ENCODE measurements at regions not wholly inside any gene's neighbourhood (a gene's known extent, or its start where the extent isn't known, plus 50 kb on each side); places are given as distances from the start of the nearest gene placed in this dataset.

DNA sequence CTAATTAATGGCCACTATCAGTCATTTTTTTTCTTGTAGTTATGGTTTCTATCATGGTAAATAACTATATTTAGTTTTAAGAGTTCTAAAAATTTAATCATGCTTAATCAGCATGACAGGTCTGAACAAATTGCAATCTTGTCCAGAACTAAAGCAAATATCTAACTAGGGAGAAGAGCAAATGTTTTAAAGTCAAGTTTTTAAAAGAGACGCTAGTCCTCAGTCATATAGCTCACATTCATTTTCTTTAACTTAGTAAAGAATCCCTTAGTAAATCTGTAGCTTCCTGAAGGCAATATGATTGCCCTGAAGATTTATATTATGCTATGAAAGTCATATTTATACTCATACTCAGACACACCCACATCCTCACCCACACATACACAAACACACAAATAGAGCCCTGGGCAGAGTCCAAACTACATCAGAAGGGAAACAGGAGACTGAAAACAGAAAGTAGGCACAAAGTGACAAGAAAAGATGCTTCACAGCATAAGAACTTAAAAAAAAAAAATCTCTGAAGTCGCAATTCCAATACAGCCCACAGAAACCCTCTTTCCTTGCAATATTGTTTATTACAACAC, 1149.1 kb downstream of the SI start:
- WGBS: 56% methylated on average over 2 of the region's 2 CpGs
- Histone ChIP-seq H3K27ac (replicated peaks in 1 of 4) (no peak overlapping the region), H3K4me3 (no peak overlapping the region), H3K36me3 (no peaks in the 10 kb centered on the region), H3K9me3 (no peaks in the 10 kb centered on the region), H3K27me3 (no peaks in the 10 kb centered on the region), H3K4me1 (no peaks in the 10 kb centered on the region)
- DNase-seq (ENCODE audit: extremely low spot score): no peak
- TF ChIP-seq EP300 (IDR thresholded peaks at IDR 0.05) (no peak), POLR2A (IDR thresholded peaks at IDR 0.05; ENCODE audit: low read depth) (no peak), POLR2AphosphoS5 (IDR thresholded peaks at IDR 0.05) (no peak)
- TF ChIP-seq, protein P1, sequence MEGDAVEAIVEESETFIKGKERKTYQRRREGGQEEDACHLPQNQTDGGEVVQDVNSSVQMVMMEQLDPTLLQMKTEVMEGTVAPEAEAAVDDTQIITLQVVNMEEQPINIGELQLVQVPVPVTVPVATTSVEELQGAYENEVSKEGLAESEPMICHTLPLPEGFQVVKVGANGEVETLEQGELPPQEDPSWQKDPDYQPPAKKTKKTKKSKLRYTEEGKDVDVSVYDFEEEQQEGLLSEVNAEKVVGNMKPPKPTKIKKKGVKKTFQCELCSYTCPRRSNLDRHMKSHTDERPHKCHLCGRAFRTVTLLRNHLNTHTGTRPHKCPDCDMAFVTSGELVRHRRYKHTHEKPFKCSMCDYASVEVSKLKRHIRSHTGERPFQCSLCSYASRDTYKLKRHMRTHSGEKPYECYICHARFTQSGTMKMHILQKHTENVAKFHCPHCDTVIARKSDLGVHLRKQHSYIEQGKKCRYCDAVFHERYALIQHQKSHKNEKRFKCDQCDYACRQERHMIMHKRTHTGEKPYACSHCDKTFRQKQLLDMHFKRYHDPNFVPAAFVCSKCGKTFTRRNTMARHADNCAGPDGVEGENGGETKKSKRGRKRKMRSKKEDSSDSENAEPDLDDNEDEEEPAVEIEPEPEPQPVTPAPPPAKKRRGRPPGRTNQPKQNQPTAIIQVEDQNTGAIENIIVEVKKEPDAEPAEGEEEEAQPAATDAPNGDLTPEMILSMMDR (IDR thresholded peaks at IDR 0.05): no peak
- intact Hi-C loops (cut with DNase I): no loop called here

DNA sequence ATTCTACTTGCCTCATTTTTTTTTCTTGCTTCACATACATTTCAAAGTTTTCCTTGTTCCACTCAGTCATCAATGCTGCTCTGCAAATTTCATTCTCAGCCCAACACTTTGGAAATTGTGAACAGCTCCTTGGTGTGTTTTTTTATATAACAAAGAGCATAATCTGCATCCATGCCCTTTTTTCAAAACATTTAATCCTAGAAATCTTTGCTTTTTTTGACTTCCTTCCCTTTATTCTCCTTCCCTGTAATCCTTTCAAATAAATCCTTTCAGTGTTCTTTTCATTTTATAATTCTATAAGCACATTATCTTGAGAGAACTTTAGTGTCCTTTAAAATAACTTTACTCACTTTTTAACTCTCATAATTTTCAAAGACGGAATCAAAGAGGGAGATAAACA, 1150.8 kb downstream of the SI start:
- Histone ChIP-seq H3K27me3 (no peaks in the 10 kb centered on the region), H3K4me1 (no peaks in the 10 kb centered on the region), H3K4me3 (no peak overlapping the region), H3K27ac (replicated peaks in 1 of 4) (no peak overlapping the region), H3K36me3 (no peaks in the 10 kb centered on the region), H3K9me3 (no peaks in the 10 kb centered on the region)
- 33% methylated on average over 1 of the region's 1 CpG for WGBS
- no peak for DNase-seq (ENCODE audit: extremely low spot score)
- TF ChIP-seq EP300 (IDR thresholded peaks at IDR 0.05) (no peak), POLR2A (IDR thresholded peaks at IDR 0.05; ENCODE audit: low read depth) (no peak), POLR2AphosphoS5 (IDR thresholded peaks at IDR 0.05) (no peak)
- TF ChIP-seq, protein P1 (IDR thresholded peaks at IDR 0.05): no peak
- intact Hi-C loops (cut with DNase I): no loop called here

DNA sequence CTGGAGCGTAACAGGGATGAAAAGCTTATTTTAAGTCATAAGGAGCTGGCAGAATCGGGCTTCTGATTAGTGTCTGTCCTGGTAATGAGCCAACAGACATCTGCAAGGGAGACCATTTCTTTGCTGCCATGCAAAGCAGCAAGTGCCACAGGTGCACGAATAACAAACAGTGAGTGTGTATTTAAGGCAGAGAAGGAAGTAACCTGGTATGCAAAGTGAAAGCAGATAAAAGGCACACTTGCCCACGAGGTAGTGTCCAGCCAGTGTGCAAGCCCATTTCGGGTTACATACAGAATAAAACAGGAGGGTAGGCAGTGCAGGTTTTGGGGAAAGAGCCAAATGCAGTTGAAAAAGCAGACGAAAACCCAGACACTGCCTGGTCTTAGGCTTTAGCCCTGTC, 1153.7 kb downstream of the SI start:
- DNase-seq (ENCODE audit: extremely low spot score): no peak
- H3K36me3 ChIP-seq: no peaks in the 10 kb centered on the region
- intact Hi-C loops (cut with DNase I): no loop called here
- H3K9me3 ChIP-seq: no peaks in the 10 kb centered on the region
- no peaks in the 10 kb centered on the region for H3K4me1 ChIP-seq
- TF ChIP-seq POLR2AphosphoS5 (IDR thresholded peaks at IDR 0.05): no peak
- no peak for TF ChIP-seq EP300 (IDR thresholded peaks at IDR 0.05)
- TF ChIP-seq POLR2A (IDR thresholded peaks at IDR 0.05; ENCODE audit: low read depth): no peak
- TF ChIP-seq, protein P1 (IDR thresholded peaks at IDR 0.05): no peak
- H3K27me3 ChIP-seq: no peaks in the 10 kb centered on the region
- no peak overlapping the region for H3K27ac ChIP-seq (replicated peaks in 1 of 4)
- no peak overlapping the region for H3K4me3 ChIP-seq
- WGBS: 79% methylated on average over 6 of the region's 6 CpGs

DNA sequence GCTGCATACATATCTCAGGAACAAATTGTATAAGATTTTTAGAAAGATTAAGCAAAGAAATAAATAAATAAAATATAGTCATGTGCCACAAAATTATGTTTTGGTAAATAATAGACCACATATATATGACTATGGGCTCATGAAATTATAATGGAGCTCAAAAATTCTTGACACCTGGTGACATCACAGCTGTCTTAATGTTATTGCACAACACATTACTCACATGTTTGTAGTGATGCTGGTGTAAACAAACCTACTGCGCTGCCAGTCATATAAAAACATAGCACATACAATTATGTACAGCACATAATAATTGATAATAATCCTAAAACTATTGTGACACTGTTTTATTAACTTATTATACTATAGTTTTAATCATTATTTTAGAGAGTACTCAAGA, 1159.1 kb downstream of the SI start:
- DNase-seq (ENCODE audit: extremely low spot score): no peak
- intact Hi-C loops (cut with DNase I): no loop called here
- Histone ChIP-seq H3K27ac (replicated peaks in 1 of 4) (no peak overlapping the region), H3K9me3 (no peaks in the 10 kb centered on the region), H3K4me3 (no peak overlapping the region), H3K4me1 (no peaks in the 10 kb centered on the region), H3K27me3 (no peaks in the 10 kb centered on the region), H3K36me3 (no peaks in the 10 kb centered on the region)
- WGBS: 100% methylated on average over 1 of the region's 1 CpG
- TF ChIP-seq POLR2AphosphoS5 (IDR thresholded peaks at IDR 0.05): no peak
- TF ChIP-seq, protein P1 (IDR thresholded peaks at IDR 0.05): no peak
- TF ChIP-seq EP300 (IDR thresholded peaks at IDR 0.05): no peak
- TF ChIP-seq POLR2A (IDR thresholded peaks at IDR 0.05; ENCODE audit: low read depth): no peak
